ENCODE measurements at regions not wholly inside any gene's neighbourhood (a gene's known extent, or its start where the extent isn't known, plus 50 kb on each side); places are given as distances from the start of the nearest gene placed in this dataset.
A peak's percentile ranks its signal among the peaks of the same experiment; 100 is the strongest.

GRCh38 chr4:96139251-96139929 is 299.5 kb downstream of the PDHA2 start:
- no peak for DNase-seq (ENCODE audit: low read depth, low spot score)
- in situ Hi-C loops (cut with HindIII; ENCODE audit: low pct_unique_long_range_greater_than_20kb, low sequenced_read_pairs): no loop called here

GRCh38 chr4:96145601-96146000 is 305.7 kb downstream of the PDHA2 start:
- DNase-seq (ENCODE audit: low read depth, low spot score): no peak
- in situ Hi-C loops (cut with HindIII; ENCODE audit: low pct_unique_long_range_greater_than_20kb, low sequenced_read_pairs): no loop called here

- in situ Hi-C loops (cut with HindIII; ENCODE audit: low pct_unique_long_range_greater_than_20kb, low sequenced_read_pairs): no loop called here
- DNase-seq (ENCODE audit: low read depth, low spot score): no peak
Measured at GRCh38 chr4:96146686-96147085, 306.8 kb downstream of the PDHA2 start.

- in situ Hi-C loops (cut with HindIII; ENCODE audit: low pct_unique_long_range_greater_than_20kb, low sequenced_read_pairs): no loop called here
Measured at GRCh38 chr4:96149894-96150293, 310.0 kb downstream of the PDHA2 start.

GRCh38 chr4:96150466-96150865 is 310.6 kb downstream of the PDHA2 start:
- in situ Hi-C loops (cut with HindIII; ENCODE audit: low pct_unique_long_range_greater_than_20kb, low sequenced_read_pairs): no loop called here
- no peak for DNase-seq (ENCODE audit: low read depth, low spot score)

More at GRCh38 chr4:96149894-96150293, 310.0 kb downstream of the PDHA2 start:
- DNase-seq (ENCODE audit: low read depth, low spot score): no peak

GRCh38 chr4:96152824-96153223 is 312.9 kb downstream of the PDHA2 start:
- no peak for DNase-seq (ENCODE audit: low read depth, low spot score)
- in situ Hi-C loops (cut with HindIII; ENCODE audit: low pct_unique_long_range_greater_than_20kb, low sequenced_read_pairs): no loop called here

- no peak for DNase-seq (ENCODE audit: low read depth, low spot score)
- in situ Hi-C loops (cut with HindIII; ENCODE audit: low pct_unique_long_range_greater_than_20kb, low sequenced_read_pairs): no loop called here
Measured at GRCh38 chr4:96154676-96155075, 314.8 kb downstream of the PDHA2 start.

GRCh38 chr4:96162636-96163035 is 322.7 kb downstream of the PDHA2 start:
- no peak for DNase-seq (ENCODE audit: low read depth, low spot score)
- in situ Hi-C loops (cut with HindIII; ENCODE audit: low pct_unique_long_range_greater_than_20kb, low sequenced_read_pairs): no loop called here

GRCh38 chr4:96164814-96165351 is 325.0 kb downstream of the PDHA2 start:
- in situ Hi-C loops (cut with HindIII; ENCODE audit: low pct_unique_long_range_greater_than_20kb, low sequenced_read_pairs): no loop called here

GRCh38 chr4:96166806-96167205 is 326.9 kb downstream of the PDHA2 start:
- no peak for DNase-seq (ENCODE audit: low read depth, low spot score)
- in situ Hi-C loops (cut with HindIII; ENCODE audit: low pct_unique_long_range_greater_than_20kb, low sequenced_read_pairs): no loop called here

More at GRCh38 chr4:96164814-96165351, 325.0 kb downstream of the PDHA2 start:
- no peak for DNase-seq (ENCODE audit: low read depth, low spot score)

GRCh38 chr4:96170198-96170597 is 330.3 kb downstream of the PDHA2 start:
- DNase-seq (ENCODE audit: low read depth, low spot score): peak; percentile 0
- in situ Hi-C loops (cut with HindIII; ENCODE audit: low pct_unique_long_range_greater_than_20kb, low sequenced_read_pairs): no loop called here

GRCh38 chr4:96173756-96174155 is 333.9 kb downstream of the PDHA2 start:
- DNase-seq (ENCODE audit: low read depth, low spot score): no peak
- in situ Hi-C loops (cut with HindIII; ENCODE audit: low pct_unique_long_range_greater_than_20kb, low sequenced_read_pairs): no loop called here

GRCh38 chr4:96175871-96176270 is 336.0 kb downstream of the PDHA2 start:
- in situ Hi-C loops (cut with HindIII; ENCODE audit: low pct_unique_long_range_greater_than_20kb, low sequenced_read_pairs): no loop called here
- DNase-seq (ENCODE audit: low read depth, low spot score): no peak

GRCh38 chr4:96183611-96184010 is 343.7 kb downstream of the PDHA2 start:
- in situ Hi-C loops (cut with HindIII; ENCODE audit: low pct_unique_long_range_greater_than_20kb, low sequenced_read_pairs): no loop called here

GRCh38 chr4:96186593-96186992 is 346.7 kb downstream of the PDHA2 start:
- DNase-seq (ENCODE audit: low read depth, low spot score): no peak
- in situ Hi-C loops (cut with HindIII; ENCODE audit: low pct_unique_long_range_greater_than_20kb, low sequenced_read_pairs): no loop called here

More at GRCh38 chr4:96183611-96184010, 343.7 kb downstream of the PDHA2 start:
- DNase-seq (ENCODE audit: low read depth, low spot score): no peak

- DNase-seq (ENCODE audit: low read depth, low spot score): no peak
- in situ Hi-C loops (cut with HindIII; ENCODE audit: low pct_unique_long_range_greater_than_20kb, low sequenced_read_pairs): no loop called here
Measured at GRCh38 chr4:96189761-96190160, 349.9 kb downstream of the PDHA2 start.

- in situ Hi-C loops (cut with HindIII; ENCODE audit: low pct_unique_long_range_greater_than_20kb, low sequenced_read_pairs): no loop called here
- no peak for DNase-seq (ENCODE audit: low read depth, low spot score)
Measured at GRCh38 chr4:96193061-96193460, 353.2 kb downstream of the PDHA2 start.

GRCh38 chr4:96194993-96195392 is 355.1 kb downstream of the PDHA2 start:
- no peak for DNase-seq (ENCODE audit: low read depth, low spot score)
- in situ Hi-C loops (cut with HindIII; ENCODE audit: low pct_unique_long_range_greater_than_20kb, low sequenced_read_pairs): no loop called here

GRCh38 chr4:96205143-96205936 is 365.4 kb downstream of the PDHA2 start:
- in situ Hi-C loops (cut with HindIII; ENCODE audit: low pct_unique_long_range_greater_than_20kb, low sequenced_read_pairs): no loop called here
- DNase-seq (ENCODE audit: low read depth, low spot score): no peak
